HUDEP-2 (cell line): ENCODE measurements at regions not wholly inside any gene's neighbourhood (a gene's known extent, or its start where the extent isn't known, plus 50 kb on each side); places are given as distances from the start of the nearest gene placed in this dataset.
A peak's percentile ranks its signal among the peaks of the same experiment; 100 is the strongest.

Experiments
- DNase-seq, 76 experiments: peaks; one replicate each; lab custom pipeline; 2025; ENCODE audit not compliant: unreplicated experiment in 76 of 76; lab: John Stamatoyannopoulos, UW

GRCh38 chr17:72587773-72588511 lies 467.1 kb downstream of the SOX9 start:
- no peak for DNase-seq

- DNase-seq: no peak
These were observed 467.7 kb downstream of the SOX9 start for GRCh38 chr17:72588561-72588960.

- DNase-seq: no peak
These were observed 468.1 kb downstream of the SOX9 start for GRCh38 chr17:72588961-72589360.

DNA sequence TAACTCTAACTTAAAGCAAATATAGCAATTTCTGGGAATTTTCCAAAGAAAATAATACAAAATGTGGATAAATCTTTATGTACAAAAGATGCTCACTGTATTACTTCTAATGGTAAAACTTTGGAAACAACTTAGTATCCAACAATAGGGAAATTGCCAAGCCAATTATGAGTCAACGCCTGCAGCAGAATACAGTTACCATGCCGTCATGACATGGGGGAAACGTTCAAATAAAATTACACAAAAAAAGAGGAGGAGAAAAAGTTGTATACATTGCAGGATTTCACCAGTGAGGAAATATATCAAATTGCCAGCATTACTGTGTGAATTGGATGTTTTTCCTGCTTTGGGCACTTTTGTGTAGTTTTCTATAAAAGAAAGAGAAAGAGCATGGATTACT lies 469.6 kb downstream of the SOX9 start:
- DNase-seq: no peak

- DNase-seq: no peak
These were observed 470.1 kb downstream of the SOX9 start for GRCh38 chr17:72590882-72591281.

DNA sequence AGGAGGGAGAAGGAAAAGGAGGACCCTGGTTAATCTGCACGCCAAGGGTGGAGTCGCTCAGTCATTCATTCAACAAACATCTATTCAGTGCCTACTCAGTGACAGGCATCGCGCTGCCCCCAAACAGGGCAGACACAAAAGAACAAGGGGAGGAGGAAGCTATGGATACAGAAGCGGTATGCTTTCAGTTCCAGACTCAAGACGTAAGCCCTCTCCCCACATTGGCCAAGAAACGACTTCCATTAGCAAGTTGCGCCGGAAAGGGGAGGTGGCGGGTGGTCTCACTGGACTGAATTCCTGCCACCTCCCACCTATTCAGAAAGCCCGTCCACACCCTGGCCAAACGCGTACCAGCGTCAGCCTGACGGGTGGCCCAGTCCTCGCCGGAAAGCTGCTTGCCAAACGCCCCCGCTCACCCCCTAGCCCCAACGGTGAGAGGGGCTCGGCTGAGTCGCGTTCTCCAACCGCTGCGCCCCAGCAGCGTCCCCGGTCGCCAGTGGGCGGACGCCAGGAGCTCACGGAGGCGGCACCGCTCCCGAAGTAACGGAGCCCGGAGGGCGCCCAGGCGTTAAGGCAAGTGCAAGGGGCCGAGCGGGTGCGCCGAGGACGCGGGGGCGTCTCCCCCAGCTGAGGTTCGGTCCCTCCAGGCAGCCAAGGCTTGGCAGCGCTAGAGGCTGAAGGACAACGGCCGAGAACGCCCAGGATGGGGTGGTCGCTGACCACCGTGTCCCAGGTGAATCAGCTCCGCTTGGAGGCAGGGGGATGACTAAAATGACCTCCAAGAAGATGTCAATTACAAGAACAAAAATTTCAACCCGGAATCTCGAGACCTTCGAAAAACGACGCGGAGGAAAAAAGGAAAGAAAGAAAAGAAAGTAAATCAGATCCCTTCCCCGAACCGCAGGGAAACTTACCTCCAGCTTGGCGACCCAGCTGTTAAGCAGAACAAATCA lies 470.7 kb downstream of the SOX9 start:
- DNase-seq: no peak

GRCh38 chr17:72592242-72592966 lies 471.6 kb downstream of the SOX9 start:
- peak in 16 of 76 experiments; percentile 2 to 39 (median 11) for DNase-seq

GRCh38 chr17:72592967-72593325 lies 472.1 kb downstream of the SOX9 start:
- no peak for DNase-seq

- DNase-seq: no peak
These were observed 473.4 kb downstream of the SOX9 start for GRCh38 chr17:72594248-72594647.
